ENCODE measurements at regions not wholly inside any gene's neighbourhood (a gene's known extent, or its start where the extent isn't known, plus 50 kb on each side); places are given as distances from the start of the nearest gene placed in this dataset.

GRCh38 chr10:108862676-108863350 lies 1060.5 kb downstream of the XPNPEP1 start:
- TF ChIP-seq POLR2AphosphoS5 (IDR thresholded peaks at IDR 0.05; ENCODE audit: borderline replicate concordance, low read depth, low read length), result no peak
- no peak for TF ChIP-seq EZH2 (IDR thresholded peaks at IDR 0.05)

Data from SK-N-MC (cell line).